ENCODE measurements at regions not wholly inside any gene's neighbourhood (a gene's known extent, or its start where the extent isn't known, plus 50 kb on each side); places are given as distances from the start of the nearest gene placed in this dataset.

DNA sequence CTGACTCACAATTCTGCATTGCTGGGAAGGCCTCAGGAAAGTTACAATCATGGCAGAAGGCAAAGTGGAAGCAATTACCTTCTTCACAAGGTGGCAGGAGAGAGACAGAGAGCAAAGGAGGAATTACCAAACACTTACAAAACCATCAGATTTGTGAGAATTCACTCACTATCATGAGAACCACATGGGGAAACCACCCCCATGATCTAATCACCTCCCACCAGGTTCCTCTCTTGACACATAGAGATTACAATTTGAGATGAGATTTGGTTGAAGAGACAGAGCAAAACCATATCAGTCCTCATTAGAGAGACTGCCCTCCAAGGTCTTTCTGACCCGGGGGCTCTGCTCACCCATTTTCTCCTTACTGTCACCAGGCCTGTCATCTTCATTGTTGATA lies 1582.3 kb upstream of the TMEM132C start:
- no peak for DNase-seq (ENCODE audit: low spot score)

DNA sequence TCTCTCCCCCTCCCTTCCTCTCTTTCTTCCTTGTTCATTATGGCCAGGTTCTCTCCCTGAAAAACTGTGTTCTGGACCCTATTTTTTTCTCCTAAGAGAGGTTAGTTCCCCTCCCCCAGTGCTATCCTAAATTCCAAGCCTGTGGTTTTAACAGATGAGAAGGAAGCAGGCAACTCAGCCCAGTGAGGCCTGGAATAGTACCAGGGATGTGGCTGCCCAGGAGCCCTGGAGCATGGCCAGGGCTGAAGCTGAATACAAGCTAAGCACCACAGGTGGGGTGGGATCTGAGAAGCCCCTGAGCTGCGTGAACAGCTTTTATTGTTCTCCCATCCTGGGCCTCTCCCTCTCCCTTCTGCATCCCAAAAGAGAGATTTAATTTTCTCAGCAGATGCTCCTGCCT lies 1581.3 kb upstream of the TMEM132C start:
- DNase-seq (ENCODE audit: low spot score) = no peak

DNA sequence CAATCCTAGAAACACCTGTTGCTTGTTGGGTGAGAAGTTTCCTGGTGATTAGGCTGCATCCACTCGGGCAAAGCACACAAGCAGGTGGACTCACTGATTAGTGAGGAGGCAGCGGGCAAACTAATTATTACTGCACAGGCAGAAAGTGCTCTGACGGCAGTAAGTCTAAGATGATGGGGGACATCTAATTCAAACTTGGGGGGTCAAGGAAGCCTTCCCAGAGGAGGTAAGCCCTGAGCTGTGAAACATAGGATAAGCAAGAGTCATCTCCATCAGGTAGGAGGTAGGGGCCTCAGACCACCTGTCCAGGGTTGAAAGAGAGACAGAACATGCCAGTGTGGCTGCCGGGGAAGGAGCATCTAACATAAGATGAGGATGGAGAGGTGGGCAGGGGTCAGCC lies 1578.4 kb upstream of the TMEM132C start:
- DNase-seq (ENCODE audit: low spot score) = no peak

GRCh38 chr12:126700096-126700495 lies 1566.9 kb upstream of the TMEM132C start:
- no peak for DNase-seq (ENCODE audit: low spot score)

- no peak for DNase-seq (ENCODE audit: low spot score)
Observed at GRCh38 chr12:126704609-126705008, 1562.4 kb upstream of the TMEM132C start.

DNA sequence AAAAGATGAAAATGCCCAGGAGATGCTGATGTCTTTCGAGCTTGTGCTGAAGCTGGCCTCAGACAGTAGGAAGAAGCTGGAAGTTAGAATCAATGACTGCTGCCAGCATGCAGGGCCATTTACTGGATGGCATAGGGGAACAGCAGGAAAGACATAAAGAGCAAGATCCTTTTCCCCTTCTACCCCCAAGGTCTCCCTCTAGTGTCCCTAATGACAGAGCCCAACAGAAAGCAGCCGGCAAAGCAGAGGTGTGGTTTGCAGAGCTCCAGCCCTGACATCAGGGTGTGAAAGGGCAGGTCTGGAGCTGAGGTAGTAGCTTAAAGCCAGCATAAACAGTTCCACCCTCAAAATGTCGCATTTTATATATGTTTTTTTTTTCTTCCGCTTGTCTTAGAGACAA lies 1560.7 kb upstream of the TMEM132C start:
- DNase-seq (ENCODE audit: low spot score) = no peak

- peak; percentile 32 for DNase-seq (ENCODE audit: low spot score)
Observed at GRCh38 chr12:126708492-126708896, 1558.5 kb upstream of the TMEM132C start.

DNA sequence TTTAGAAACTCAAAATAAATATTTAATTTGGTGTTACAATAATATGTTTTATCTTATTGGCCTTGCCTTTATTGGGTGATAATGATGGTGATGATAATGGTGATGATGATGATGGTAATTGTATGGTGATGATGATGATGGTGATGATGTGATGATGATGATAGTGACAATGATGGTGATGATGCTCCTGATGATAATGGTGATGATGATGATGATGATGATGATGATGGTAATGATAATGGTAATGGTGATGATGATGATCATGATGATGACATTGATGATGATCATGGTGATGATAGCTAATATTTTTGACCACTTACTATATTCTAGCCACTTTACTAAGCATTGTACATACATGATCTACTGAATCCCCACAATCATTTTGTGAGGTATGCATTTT lies 1548.6 kb upstream of the TMEM132C start:
- DNase-seq (ENCODE audit: low spot score) = no peak

- DNase-seq (ENCODE audit: low spot score) = no peak
Observed at GRCh38 chr12:126719912-126720705, 1546.9 kb upstream of the TMEM132C start.

GRCh38 chr12:126726481-126727217 lies 1540.3 kb upstream of the TMEM132C start:
- no peak for DNase-seq (ENCODE audit: low spot score)

DNA sequence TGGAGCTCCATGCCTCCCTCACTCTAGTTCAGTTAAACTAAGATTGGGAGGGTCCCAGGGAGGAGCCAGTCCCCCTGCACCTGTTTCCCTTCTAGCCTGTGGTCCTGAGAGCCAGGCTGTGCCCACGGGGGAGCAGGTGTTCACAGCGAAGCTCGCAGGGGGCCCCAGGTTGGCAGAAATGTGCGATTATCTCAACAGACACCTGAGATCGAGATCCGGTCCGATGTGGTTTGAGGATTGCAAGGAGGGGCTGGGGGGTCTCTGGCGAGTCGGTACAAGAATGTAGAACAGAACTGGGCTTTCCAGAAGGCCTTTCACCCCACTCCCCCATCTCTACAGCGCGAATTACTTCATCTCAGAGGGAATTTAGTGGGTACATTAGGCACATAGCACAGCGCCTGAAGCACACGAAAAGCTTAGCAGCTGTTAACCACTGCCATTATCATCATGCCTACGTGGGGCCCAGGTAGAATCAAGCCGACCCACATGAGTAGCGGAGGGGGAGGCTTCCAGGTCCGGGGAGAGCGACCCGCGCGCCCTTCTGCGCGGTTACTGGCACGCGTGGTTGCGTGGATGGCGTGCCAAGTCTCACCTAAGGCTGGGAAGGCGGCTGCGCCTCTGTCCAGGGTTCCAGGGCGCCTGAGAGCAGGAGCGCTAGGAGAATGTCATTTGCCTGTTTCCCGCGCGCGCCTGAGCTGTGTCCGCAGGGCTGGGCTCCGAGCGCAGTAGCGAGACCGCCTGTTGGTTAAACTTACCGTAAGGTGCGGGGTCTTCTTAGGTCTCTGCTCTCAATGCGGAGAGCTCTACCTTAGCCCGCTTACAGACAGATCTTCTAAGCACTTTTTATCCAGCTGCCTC lies 1539.5 kb upstream of the TMEM132C start:
- DNase-seq (ENCODE audit: low spot score) = no peak

- no peak for DNase-seq (ENCODE audit: low spot score)
Observed at GRCh38 chr12:126734296-126734695, 1532.7 kb upstream of the TMEM132C start.

- no peak for DNase-seq (ENCODE audit: low spot score)
Observed at GRCh38 chr12:126734710-126735109, 1532.3 kb upstream of the TMEM132C start.

DNA sequence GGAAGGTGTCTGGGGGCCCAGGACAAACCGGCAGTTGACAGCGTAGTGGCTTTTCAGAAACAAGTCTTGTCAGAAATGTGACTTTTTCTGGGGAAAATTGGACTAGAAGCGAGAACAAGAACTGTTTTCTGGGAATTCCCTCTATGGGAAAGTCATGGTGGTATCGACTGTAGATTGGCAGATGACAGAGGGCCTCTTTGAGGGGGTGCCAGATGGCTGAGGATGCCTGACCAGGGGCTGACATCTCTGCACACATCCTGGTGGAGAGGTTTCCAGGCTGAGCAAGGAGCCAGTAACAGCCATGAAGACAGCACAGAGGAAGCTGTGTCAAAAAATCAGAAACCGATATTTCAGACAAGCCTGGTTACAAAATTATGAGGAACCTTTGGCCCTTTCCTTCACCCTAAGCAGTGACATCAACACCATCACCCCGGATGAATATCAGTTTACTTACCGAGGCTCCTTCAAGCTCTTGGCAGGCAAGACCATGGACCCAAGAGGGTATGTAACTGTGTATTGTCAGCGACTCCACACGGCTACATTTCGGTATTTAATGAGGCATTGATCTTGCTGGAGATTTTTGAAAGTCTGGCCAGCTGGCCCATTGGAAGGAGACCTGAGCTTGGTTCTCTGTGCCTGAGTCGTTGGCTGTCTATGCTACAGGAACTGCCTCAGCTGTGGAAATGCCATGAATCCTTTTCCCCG lies 1525.3 kb upstream of the TMEM132C start:
- no peak for DNase-seq (ENCODE audit: low spot score)

DNA sequence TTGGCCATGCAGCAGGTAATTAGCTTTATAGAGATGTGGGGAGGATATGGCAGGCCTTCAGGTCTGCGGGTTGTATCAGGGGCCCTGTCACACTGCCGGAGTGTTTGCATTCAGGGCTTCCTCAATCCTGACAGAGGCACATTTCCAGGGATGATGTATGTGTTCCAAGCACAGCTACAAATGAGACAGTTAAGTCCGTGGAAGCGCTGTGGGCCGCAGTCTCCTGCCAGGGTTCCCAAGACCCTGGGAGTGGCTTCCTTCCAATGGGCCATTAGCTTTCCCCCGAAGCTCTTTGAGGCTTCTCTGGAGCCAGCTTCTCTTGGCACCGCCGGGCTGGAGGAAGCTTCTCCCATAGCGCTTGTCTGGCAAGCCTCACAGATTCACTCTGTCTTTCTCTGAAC lies 1524.7 kb upstream of the TMEM132C start:
- no peak for DNase-seq (ENCODE audit: low spot score)

GRCh38 chr12:126747530-126748149 lies 1519.3 kb upstream of the TMEM132C start:
- DNase-seq (ENCODE audit: low spot score) = peak; percentile 56

DNA sequence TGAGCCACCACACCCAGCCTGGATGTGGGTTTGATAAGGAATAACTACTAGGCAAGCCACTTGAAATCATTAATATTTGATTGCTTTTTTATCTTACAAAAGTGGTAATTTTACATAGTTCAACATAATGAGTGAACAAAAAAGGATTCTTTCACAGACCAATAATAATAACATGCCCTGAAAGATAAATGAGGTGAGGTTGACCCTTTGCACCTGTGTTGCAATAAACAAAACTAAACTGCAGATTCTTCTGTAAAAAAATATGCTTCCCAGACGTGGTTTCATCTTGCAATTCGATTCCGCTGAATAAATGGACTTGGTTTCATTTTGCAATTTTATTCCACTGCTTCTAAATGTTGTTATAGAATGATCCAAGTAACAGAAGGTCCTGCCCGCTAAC lies 1514.9 kb upstream of the TMEM132C start:
- DNase-seq (ENCODE audit: low spot score) = no peak

DNA sequence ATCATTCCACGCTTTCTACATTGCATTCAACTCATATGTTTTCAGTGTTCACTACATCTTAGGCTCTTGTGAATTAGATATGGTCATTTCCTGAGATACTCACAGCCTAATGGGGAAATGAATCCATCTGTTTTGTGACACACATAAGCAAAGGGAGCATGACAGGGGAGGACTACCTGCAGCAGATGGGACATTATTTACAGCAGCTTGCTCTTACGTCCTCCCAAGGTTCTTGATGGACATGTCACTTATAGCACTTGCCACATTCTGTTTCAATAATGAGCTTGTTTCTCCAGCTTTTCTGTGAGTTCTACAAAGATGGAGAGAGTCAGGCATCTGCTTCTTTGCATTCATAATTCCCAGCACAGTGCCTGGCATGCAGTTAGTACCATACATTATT lies 1509.6 kb upstream of the TMEM132C start:
- no peak for DNase-seq (ENCODE audit: low spot score)

DNA sequence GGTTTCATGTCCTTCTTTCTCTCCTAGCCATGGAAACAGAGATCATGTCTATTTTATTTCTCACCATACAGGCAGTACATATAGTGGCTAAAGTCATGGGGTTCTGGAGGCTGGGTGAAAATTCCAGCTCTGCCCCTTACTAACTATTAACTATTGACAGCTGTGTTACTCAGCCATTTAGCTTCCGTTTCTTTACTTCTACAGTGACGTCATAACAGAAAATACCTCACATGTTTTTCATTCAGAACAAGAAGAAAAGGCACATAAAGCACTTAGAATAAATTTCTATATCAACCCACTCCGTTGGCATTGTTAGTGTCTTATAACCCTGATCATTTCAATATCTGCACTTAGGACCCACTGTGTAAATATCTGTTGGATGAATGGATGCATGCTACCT lies 1506.9 kb upstream of the TMEM132C start:
- no peak for DNase-seq (ENCODE audit: low spot score)

GRCh38 chr12:126761420-126761819 lies 1505.5 kb upstream of the TMEM132C start:
- no peak for DNase-seq (ENCODE audit: low spot score)

- DNase-seq (ENCODE audit: low spot score) = no peak
Observed at GRCh38 chr12:126762150-126762549, 1504.8 kb upstream of the TMEM132C start.

DNA sequence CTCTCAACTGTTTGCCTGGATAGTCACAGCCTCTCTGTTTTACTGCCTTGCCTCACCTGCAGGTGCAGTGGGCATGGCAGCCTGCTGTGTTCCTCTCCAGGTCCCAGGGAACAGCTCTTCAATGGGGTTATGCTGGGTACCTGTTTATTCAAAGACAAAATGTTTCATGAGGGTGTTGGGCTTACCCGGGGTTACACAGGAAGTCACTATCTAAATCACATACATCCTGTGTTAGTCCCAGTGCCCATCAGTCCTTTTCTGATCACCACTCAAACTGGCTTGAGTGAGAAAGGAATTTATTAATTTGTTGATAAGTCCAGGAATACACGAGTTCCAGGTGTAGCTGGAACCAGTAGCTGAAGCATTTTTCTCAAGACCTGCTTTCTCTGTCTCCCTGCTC lies 1503.6 kb upstream of the TMEM132C start:
- DNase-seq (ENCODE audit: low spot score) = no peak
